Activated naive CD4-positive, alpha-beta T cell (primary cell): ENCODE measurements at regions not wholly inside any gene's neighbourhood (a gene's known extent, or its start where the extent isn't known, plus 50 kb on each side); places are given as distances from the start of the nearest gene placed in this dataset.
"Not testable (repeated sequence)": the region's sequence is repeated elsewhere in the genome, so short reads cannot be mapped to it uniquely, and the experiment has no call there.

Source experiments
- DNase-seq, 4 experiments: peaks; one replicate each; lab custom pipeline; 2025; lab: John Stamatoyannopoulos, UW

DNA sequence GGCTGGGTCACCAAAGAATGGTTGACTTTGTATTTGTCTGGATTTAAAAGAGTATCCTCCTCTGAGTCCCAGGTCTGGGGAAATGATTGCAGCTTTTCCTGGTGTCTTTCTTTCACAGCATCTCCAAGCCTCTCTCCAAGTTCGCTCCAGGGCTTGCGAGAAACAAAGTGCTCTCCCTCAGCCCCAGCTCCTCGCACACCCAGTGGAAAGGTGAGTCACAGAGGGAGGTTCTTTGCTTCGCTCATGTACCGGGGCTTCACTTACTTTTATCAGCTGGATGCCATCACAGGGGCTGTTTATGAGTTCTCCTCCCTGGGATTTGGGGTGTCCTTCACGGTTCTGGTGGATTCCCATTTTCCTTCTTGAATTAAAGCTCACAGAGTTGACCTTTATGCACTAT, 252.2 kb upstream of the PLPP4 start:
- DNase-seq: no peak

DNA sequence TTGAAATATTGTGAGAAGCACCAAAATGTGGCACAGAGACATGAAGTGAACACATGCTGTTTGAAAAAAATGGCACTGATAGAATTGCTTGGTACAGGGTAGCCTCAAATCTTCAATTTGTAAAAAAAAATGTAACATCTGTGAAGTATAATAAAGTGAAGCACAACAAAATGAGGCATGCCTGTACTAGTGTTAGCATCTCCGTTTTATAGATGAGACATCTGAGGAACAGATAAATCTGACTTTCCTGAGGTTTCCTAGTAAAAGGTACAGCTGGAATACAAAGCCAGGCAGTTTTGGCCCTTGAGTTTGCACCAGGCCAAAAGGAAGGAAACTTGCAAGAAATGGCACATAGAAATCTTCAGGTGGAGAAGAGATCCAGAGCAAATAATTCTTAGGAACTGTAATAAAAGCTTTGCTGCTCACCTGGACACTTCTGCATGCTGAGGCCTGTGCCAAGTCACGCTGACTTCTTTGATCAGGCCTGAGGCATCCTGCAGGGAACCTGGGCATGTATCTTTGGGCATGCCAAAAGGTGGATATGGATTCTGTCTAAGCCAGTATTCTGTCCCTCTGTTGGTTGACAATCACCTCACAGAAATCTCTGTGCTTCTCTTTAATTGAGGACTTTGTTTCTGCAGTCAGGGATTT, 251.5 kb upstream of the PLPP4 start:
- DNase-seq: no peak

DNA sequence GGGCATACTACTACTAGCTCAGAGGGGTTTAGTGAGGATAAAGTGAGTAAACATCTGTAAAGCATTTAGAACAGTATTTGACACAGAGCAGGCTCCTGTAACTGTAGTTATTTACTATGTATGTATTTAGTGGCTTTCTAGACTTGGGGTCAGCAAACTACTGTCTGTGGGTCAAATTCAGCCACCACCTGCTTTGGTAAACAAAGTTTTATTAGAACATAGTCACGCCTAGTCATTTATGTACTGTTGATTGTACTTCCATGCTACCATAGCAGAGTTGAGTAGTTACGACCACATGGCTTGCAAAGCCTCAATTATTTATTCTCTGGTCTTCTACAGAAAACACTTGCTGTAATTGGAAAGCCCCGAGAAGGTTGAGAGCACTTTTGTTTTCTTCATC, 248.5 kb upstream of the PLPP4 start:
- DNase-seq: no peak

DNA sequence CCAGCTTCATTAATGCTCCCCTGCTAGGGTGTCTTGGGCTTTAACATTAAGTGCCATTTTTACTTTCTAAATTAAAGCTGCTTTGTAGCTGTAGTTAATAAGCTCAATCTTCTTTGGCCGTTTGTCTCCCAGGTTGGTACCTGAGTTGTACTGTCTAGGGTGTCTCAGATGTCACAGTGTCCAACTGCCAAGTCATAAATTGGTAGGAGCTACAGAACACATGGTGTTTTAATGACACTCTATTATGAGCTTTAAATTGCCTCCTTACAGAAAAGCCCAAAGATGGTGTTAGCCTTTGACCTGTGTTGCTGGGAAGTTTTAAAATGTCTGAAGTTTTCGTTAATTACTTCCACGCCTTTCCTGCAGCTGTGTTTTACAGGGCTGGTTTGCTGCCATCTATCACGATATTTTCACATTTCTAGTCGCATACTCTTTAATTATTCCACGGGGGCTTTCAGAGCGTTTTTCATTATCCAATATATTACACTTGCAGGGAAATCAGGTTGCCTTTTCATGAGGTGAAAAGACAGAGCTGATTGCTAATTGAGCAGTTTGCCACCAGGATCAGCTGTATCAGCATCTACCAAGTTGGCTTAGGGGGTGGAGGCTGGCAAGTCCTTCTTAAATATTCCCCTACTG, 247.8 kb upstream of the PLPP4 start:
- DNase-seq: no peak

DNA sequence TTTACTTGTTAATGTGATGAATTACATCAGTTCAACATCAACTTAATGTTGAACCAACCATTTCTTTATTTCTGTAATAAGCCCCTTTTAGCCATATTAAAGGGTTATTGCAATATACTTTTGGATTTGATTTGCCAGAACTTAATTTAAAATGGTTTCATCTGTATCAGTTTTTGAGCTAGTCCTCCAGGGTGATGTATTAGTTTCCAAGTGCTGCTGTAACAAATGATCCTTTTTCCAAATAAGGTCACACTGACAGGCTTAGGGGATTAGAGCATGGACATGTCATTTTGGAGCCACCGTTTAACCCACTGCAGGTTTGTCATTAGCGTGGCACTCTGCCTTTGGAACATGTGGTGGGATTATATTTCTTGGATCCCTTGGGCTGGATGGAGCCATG, 244.8 kb upstream of the PLPP4 start:
- DNase-seq: no peak

DNA sequence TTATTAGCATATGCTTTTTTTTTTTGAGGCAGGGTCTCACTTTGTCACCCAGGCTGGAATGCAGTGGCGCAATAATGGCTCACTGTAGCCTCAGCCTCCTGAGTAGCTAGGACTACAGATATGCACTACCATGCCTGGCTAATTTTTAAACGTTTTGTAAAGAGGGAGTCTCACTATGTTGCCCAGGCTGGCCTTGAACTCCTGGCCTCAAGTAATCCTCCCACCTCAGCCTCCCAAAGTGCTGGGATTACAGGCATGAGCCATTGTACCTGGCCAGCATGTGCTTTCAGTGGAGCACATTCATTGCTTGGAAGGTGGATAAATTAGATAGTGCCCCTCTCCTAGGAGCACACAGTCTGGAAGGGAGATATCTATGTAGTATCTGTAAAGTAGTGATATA, 243.7 kb upstream of the PLPP4 start:
- not testable (repeated sequence) for DNase-seq

DNA sequence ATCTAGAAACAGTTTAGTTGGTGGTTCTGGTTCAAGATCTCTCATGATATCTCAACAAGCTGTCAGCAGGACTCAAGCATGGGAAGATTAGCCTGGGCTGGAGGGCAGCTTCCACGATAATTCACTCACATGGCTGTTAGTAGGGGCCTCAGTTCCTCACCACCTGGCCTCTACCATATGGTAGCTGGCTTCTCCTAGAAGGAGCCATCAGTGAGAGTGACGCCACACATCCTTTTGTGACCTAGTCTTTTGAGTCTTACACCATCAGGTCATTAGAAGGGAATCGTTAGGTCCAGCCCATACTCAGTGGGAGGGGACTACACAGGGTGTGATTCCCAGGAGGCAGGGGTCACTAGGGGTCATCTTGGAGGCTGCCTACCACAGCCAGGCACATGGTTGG, 239.3 kb upstream of the PLPP4 start:
- DNase-seq: no peak

DNA sequence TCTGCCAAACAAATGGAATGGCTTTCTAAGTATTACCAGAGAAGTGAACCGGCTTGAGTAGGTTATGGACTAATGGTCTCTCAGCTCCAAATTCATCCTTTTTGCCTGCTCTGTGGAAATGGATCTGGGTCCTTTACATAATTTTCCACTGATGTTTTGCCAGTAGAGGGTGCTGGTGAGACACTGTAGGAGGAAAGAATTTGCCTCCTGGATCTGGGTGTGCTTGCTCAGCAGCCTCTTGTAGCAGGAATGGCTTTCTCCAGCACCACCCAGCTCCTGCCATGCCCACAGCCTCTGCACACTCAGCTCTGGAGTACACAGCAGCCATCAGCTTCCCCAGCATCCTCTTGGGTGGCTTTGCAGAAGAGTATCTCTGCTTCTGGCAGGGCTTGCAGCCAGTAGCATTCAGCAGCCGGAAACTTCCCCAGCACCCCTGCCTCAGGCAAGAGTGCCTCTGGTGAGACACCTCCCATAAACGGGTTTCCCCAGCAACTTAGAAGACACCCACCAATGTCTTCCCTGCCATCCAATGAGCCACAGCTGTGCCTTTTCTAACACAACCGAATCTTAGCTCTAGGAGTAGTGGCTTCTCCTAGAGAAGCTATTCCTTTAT, 235.0 kb upstream of the PLPP4 start:
- DNase-seq: no peak

DNA sequence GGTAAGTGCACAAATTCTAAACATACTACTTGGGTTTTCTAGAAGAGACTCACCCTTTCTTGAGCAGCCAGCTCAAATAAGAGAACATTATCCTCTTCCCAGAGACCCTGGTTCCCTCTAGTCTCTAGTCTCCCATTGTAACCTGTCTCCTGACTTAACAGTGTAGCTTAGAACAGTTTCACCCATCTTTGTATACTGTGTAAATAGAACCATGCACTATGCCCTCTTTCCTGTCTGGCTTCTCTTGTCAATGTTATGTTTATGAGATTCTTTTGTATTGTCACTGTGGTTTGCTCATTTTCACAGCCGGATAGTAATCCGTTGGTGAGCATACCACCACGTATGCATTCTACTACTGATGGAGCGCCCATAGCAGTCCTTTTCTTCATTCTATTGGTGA, 227.4 kb upstream of the PLPP4 start:
- no peak for DNase-seq

DNA sequence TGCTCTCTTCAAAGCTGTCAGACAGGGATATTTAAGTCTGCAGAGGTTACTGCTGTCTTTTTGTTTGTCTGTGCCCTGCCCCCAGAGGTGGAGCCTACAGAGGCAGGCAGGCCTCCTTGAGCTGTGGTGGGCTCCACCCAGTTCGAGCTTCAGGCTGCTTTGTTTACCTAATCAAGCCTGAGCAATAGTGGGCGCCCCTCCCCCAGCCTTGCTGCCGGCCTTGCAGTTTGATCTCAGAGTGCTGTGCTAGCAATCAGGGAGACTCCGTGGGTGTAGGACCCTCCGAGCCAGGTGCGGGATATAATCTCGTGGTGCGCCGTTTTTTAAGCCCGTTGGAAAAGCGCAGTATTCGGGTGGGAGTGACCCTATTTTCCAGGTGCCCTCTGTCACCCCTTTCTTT, 217.3 kb upstream of the PLPP4 start:
- DNase-seq: not testable (repeated sequence)

DNA sequence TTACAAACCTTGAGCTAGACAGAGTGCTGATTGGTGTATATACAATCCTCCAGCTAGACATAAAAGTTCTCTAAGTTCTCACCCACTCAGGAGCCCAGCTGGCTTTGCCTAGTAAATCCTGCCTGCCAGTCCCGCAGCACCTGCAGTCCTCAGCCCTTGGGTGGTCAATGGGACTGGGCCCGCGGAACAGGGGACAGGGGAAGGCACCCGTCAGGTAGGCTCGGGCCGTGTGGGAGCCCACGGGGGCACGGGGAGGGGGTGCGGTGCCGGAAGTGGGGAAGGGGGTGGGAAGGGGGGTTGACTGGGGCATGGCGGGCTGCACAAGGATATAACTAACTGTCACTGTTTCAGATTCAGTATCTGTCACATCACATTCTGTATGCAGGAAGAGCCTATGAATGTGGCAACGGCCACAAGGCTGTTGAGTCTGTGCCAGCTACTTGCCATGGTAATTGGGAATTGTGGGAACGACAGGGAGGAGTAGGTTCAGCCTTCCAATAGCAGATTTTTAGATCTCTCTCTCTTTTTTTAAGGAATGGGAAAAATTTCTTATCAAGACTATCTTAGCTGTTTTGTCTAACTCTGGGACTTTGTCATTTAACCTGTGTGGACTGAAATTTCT, 205.1 kb upstream of the PLPP4 start:
- DNase-seq: no peak

DNA sequence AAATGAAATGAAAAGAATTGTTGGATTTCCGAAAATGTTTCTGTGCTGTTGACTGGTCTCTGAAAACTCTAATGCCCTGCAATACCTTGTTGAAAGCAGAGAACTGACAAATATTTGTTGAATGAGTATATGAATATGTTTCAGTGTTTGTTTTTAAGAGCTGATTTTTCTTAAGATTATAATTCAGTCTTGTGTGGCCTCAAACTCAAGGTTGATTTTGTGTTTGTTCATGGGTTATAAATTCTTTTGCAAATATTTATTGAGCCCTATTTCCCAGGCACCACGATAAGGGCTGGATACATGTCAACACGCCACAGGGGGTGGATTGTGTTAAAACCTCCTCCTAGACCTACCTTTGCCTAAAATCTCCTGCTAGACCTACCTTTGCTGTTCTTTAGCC, 203.9 kb upstream of the PLPP4 start:
- DNase-seq: no peak

DNA sequence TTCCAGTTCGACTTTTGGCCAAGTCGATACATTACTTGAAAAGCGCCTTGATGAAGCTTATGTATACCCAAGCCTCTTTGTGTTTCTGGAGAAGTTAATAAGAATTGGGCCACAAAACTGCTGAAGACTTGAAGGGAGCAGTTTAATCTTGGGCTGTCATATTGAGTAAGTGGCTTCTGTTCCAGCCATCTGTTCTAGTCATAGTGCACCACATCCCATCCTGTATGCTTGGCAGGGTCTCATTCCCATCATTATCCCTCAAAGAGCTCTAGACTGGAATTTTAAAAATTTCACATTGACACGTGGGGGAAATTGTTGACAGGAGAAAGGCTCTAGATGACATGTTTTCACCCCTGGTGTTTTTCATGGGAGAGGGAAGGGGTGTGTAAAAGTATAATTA, 196.6 kb upstream of the PLPP4 start:
- DNase-seq: no peak

DNA sequence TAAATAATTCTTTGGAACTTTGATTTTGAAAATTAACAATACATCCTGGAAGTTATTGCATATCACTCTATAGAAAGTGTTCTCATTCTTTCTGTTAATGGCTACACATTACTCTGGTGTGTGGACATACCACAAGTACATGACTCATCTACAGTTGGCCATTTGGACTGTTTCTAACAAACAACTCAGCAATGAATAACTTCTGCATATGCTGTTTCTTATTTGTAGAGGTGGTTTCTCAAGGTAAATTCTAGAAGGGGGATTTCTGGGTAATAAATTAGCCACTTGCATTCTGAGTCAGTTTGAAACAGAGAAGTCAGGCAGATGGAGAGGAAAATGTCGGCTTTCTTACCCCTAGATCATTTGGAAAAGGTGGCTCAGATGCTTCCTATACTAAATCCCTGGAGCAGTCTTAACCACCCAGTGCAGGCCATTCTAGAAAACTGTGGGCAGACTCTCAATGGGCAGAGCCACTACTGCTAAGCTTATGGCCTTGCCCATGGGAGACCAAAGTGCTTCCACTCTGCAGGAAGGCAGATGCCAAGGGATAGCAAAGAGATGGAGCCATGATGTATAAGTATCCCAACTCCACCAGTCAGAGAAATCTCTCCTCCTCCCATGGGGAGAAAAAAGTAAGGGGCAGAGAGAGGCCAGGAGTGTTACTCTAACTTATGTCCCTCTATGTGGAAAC, 194.0 kb upstream of the PLPP4 start:
- no peak for DNase-seq

DNA sequence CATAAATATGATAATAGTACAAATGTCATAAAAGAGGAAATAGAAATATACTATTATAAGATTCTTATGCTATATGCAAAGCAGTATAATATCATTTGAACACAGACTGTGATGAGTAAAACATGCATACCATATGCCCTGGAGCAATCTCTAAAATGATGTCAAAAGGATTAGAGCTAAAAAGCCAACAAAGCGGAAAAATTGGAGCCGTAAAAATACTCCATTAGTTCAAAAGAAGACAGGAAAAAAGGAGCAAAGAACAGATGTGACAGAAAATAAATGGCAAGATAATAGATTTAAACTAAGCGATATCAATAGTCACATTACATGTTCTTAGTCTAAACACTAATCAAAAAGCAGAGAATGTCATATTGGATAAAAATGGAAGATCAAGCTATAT, 191.0 kb upstream of the PLPP4 start:
- DNase-seq: no peak

DNA sequence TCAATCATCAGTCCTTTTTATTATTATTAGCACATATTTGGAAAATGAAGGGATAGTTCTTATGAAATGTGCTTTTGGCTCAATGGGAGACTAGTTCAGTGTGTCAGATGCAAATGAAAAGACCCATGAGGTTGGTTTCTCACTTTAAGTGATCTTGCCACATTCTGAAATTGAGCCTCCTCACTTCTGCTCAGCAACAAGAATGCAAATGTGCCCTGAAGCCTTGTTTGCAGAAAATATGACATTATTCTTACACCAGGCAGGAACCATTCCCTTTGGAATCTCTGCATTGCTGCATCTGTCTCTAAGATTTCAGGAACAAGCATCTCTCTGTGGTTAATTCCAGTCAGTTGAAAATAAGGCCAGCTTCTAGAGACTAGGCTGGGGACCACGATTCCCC, 186.1 kb upstream of the PLPP4 start:
- no peak for DNase-seq

DNA sequence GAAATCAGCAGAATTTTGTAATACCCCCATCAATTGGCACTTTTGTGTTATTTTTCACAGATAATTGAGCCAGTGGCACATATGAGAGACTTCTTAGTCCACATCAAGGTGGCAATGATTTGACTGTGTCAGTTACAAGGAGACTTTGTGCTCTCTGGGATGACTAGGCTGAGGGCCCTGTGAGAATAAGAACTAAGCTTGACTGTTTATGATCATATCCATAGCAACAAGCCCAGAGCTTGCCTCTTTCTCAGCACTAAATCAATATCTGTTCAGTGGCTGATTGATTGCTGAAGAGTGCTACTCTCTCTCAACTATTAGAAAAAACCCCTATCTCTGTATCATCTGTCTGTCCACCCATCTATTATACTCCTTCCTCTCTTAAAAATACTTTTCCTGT, 185.3 kb upstream of the PLPP4 start:
- no peak for DNase-seq

DNA sequence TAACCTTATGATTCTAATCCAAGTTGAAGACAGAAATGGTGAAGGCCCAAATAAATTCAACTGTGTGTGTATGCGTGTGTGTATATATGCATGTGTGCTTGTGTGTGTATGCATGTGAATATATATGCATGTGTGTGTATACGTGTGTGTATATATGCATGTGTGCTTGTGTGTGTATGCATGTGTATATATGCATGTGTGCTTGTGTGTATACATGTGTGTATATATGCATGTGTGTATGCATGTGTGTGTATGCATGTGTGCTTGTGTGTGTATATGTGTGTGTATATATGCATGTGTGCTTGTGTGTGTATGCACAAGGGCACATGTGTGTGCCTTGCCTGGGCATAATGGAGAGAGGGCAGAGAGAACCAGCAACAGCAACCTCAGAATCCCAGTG, 184.7 kb upstream of the PLPP4 start:
- DNase-seq: no peak

DNA sequence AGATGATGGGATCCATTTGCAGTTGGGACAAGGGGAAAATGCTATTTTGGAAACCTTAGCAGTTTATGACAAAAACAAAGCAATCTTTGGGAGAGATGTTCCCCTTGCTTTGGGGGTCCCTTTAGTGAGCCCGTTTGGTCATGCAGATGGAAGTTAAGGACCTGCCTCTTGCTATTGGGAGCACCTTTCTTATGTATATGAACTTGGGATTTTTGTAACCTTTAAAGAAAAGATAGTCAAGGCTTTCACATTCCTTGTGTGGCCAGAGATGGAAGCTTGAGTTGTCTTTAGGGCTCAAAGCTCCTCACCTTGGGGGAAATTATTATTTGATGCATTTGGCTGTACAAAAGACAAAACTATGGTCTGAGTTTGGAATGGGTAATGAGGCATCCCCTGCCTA, 179.0 kb upstream of the PLPP4 start:
- no peak for DNase-seq

DNA sequence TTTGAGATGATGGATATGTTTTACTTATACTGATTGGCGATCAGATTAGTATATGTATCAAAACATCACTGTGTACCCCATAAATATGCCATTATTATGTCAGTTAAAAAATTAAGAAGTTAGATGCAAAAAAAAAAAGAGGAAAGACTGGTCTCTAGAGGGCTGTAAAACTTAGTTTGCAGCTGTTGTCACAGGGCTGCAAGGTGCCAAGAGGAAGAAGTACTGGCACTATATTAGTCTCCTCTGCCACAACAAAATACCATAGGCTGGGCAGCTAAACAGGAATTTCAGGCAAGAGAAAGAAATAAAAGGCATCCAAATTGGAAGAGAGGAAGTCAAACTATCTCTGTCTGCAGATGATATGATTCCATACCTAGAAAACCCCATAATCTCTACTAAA, 177.8 kb upstream of the PLPP4 start:
- DNase-seq: no peak

DNA sequence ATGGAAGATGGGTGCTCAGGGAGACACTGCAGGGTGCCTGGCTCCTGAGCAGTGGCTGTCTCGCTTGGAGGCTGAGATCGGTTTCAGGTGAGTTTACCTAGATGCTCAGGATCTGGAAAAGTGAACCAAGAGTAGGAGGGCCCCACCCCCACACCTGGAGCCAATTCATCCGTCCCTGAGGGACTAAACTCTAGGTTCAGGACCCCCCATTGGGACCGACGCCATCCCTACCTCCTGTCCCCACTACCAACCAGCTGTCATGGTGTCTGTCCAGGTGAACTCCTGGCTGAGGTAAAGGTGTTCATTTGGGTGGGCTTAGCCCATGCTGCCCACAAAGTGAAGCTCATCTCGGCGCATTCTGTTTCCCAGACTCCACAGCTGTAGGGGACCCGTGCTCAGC, 174.6 kb upstream of the PLPP4 start:
- no peak for DNase-seq

DNA sequence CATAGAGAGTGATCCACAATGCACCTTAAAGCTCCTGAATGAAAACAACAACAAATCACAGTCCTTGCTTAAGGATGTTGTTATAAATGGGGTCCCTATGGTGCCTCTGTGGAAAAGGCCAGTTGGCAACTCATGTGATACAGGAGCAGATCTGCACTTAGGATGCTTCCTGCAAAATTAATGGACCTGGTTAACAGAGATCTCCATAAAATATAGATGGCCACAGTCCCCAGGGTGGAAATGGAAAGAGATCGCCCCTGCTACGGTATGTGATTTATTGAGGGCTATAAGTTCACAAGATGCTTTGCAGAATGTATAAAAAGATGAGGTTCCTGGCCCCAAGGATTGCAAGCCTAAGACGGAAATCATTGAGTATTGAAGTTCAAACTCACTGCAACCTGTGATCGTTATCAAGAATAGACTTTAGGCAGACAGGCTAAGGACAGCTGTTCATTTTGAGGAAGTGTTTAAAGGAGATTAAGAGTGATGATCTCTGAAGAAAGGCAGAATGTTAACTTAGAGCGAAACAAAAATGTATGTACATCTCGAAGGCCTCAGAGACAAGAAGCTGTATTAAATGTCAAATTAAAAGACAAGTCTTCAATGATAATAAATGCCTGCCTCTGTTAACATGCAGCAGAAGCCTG, 174.1 kb upstream of the PLPP4 start:
- DNase-seq: no peak
